Skeletal muscle cell (primary cell): ENCODE measurements at regions not wholly inside any gene's neighbourhood (a gene's known extent, or its start where the extent isn't known, plus 50 kb on each side); places are given as distances from the start of the nearest gene placed in this dataset.
"Not testable (repeated sequence)": the region's sequence is repeated elsewhere in the genome, so short reads cannot be mapped to it uniquely, and the experiment has no call there.

Experiments used
- DNase-seq: peaks from one replicate; pipeline ENCODE4 v3.0.0-alpha.2; 2010; ENCODE audit warnings: low read depth
- H3K4me3 ChIP-seq: 2 replicates; pipeline ENCODE4 v1.5.1; 2011; ENCODE audit warnings: low read depth, mild to moderate bottlenecking, control low read depth, low read length, moderate library complexity

DNA sequence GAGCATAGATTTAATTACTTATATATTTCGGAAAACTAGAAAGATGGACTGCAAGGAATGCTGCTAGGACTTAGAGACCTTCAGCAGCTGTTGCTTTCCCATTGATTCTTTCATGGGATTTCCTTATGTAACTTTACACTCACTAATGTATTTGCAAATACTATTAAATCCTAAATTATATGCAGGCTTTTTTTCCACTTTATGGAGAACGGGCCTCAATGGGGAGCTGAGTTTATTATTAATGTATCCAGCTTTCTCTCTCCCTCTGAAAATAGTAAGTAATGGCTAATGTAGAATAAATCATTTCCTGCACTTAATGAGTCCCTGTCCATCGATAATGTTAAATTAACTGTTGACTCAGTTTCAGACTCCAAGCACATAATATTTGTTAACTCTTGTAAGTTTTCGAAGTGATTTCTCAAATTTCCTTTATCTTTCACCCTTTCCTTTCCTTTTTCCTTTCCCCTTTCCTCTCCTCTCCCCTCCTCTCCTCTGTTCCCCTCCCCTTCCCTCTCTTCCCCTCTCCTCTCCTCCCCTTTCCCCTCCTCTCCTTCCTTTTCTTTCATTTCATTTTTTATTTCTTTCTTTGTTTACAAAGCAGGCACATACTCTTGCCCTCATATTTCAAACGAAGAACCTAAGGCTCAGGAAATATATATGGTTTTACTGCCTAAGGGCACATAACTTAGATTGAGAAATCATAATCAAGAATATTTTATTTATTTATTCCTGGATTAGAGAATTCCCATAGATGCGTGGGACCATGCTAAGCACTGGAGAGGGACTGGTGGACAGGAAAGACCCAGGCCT lies 503.6 kb downstream of the MMUT start:
- no peak overlapping the region for H3K4me3 ChIP-seq
- DNase-seq, result no peak

DNA sequence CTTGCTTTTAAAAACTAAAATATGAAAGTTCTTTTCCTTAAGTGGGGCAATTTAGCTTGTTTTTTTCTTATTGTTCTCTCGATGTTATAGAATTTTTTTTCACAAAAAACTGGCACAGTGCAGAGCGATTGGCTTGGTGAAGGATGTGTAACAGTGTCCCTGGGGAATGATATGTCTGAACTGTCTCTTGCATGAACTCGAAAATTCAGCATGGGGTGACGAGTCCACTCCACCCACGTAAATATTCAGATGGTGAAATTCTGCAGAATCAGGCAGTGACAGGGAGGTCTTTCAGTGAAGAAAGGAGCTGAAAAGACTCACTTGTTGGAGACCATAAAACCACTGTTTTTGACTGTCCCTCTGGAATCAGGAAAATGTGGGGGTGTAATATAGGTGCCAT lies 505.3 kb downstream of the MMUT start:
- peak; percentile 61 for DNase-seq
- no peak overlapping the region for H3K4me3 ChIP-seq

GRCh38 chr6:48951917-48952316 lies 511.1 kb downstream of the MMUT start:
- no peak overlapping the region for H3K4me3 ChIP-seq
- no peak for DNase-seq

GRCh38 chr6:48944276-48944675 lies 518.8 kb downstream of the MMUT start:
- H3K4me3 ChIP-seq, DNase-seq: not testable (repeated sequence)

- H3K4me3 ChIP-seq, result no peak overlapping the region
- DNase-seq, result no peak
Measured at GRCh38 chr6:48933136-48933535, 529.9 kb downstream of the MMUT start.

GRCh38 chr6:48928937-48929336 lies 534.1 kb downstream of the MMUT start:
- no peak overlapping the region for H3K4me3 ChIP-seq
- DNase-seq, result no peak

GRCh38 chr6:48922837-48923236 lies 540.2 kb downstream of the MMUT start:
- DNase-seq, result no peak
- H3K4me3 ChIP-seq, result no peak overlapping the region

DNA sequence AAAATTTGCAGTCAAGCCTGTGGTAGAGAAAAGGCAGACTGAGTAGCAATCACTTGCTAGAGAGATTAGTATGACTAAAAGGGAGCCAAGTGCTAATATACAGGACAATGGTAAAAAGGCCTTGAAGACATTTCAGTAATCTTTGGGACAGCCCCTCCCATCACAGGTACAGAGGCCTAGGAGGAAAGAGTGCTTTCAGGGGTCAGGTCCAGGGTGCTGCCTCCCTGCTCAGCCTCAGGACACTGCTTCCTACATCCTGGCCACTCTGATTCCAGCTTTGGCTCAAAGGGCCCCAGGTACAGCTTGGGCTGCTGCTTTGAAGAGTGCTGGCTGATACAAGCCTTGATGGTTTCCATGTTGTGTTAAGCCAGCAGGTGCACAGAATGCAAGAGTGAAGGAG lies 543.5 kb downstream of the MMUT start:
- no peak overlapping the region for H3K4me3 ChIP-seq
- DNase-seq, result no peak

- H3K4me3 ChIP-seq, result no peak overlapping the region
- no peak for DNase-seq
Measured at GRCh38 chr6:48917233-48917632, 545.8 kb downstream of the MMUT start.

- no peak overlapping the region for H3K4me3 ChIP-seq
- DNase-seq, result no peak
Measured at GRCh38 chr6:48916607-48917006, 546.4 kb downstream of the MMUT start.

GRCh38 chr6:48915591-48915990 lies 547.5 kb downstream of the MMUT start:
- DNase-seq, result no peak
- H3K4me3 ChIP-seq, result no peak overlapping the region

DNA sequence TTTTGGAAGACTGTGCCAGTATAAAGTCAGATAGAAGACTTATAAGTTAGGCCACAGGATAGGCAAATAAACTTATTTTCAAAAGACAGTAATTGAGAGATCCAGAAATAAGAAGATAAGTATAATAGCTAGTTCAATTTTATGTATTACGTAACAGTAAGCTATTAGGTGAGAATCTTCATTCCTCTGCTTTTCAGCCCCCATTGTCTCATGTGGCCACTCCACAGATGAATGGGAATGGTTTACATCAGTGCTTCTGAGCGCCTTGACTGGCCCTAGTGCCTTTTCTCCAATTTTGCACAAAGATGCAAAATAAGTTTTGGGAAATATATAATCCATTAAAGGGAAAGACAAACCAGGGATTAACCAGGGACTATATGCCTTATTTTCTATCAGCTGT lies 550.5 kb downstream of the MMUT start:
- no peak overlapping the region for H3K4me3 ChIP-seq
- DNase-seq, result no peak

- no peak for DNase-seq
- no peak overlapping the region for H3K4me3 ChIP-seq
Measured at GRCh38 chr6:48904809-48905208, 558.2 kb downstream of the MMUT start.

GRCh38 chr6:48894469-48894868 lies 568.6 kb downstream of the MMUT start:
- no peak for DNase-seq
- H3K4me3 ChIP-seq, result no peak overlapping the region

DNA sequence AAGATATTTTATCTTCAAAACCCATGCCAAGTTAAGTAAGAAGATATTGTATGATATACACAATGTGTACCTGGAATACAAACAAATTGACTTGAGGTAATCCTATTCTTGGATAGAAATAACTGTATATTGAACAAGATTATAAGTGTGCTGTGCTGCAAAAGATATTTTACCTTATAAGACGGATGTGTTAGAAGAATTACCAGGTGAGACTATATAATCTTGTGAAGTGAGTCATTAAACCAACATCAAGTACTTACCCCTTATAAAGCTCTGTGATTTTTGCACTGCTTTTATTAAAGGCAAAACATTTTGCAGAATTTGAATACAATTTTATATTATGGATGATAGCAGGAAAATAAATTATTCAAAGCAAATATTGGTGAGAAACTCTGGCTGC lies 570.0 kb downstream of the MMUT start:
- no peak overlapping the region for H3K4me3 ChIP-seq
- no peak for DNase-seq

- no peak for DNase-seq
- H3K4me3 ChIP-seq, result no peak overlapping the region
Measured at GRCh38 chr6:48891308-48891707, 571.7 kb downstream of the MMUT start.

DNA sequence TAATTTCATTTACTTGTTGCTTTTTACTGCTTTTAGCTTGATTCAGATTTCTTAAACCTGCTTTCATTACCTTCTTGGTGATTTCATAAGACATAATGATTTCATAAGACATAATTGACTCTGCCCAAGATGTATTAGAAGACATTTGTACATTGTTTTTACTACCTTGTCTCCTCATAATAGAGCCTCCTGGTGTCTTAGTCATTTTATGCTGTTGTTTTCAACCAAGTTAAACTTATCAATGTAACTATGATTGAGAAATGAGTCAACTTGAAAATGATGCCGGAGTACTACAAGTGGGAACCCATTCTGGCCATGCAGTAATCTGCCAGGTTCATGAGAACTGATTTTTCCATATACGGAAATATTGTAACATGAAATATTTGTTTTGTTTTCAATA lies 573.6 kb downstream of the MMUT start:
- DNase-seq, result no peak

GRCh38 chr6:48883116-48883515 lies 579.9 kb downstream of the MMUT start:
- DNase-seq, result no peak
- H3K4me3 ChIP-seq, result no peak overlapping the region

More for the DNA sequence above, 573.6 kb downstream of the MMUT start:
- H3K4me3 ChIP-seq, result no peak overlapping the region

- no peak overlapping the region for H3K4me3 ChIP-seq
- peak; percentile 1 for DNase-seq
Measured at GRCh38 chr6:48881551-48881950, 581.5 kb downstream of the MMUT start.

- no peak overlapping the region for H3K4me3 ChIP-seq
- no peak for DNase-seq
Measured at GRCh38 chr6:48869595-48869994, 593.5 kb downstream of the MMUT start.

DNA sequence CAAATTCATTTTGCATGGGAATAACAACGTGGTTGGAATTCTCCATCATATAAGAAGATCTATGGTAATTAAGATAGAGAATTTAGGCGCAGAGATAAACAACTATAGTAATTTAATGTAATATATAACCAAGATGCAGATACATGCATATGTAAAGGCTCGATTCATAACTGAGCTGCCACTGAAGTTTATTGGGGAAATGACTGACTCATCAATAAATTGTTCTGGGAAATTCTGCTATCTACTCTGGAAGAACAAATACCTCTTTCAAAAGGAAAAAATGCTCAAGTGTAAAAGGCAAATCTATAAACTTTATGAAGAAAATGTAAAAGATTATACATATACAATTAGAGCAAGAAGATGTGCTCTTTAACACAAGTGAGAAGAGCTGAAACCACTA lies 596.4 kb downstream of the MMUT start:
- DNase-seq, result no peak
- no peak overlapping the region for H3K4me3 ChIP-seq

- H3K4me3 ChIP-seq, result no peak overlapping the region
- no peak for DNase-seq
Measured at GRCh38 chr6:48860175-48860574, 602.9 kb downstream of the MMUT start.
